ENCODE measurements at regions not wholly inside any gene's neighbourhood (a gene's known extent, or its start where the extent isn't known, plus 50 kb on each side); places are given as distances from the start of the nearest gene placed in this dataset.

DNA sequence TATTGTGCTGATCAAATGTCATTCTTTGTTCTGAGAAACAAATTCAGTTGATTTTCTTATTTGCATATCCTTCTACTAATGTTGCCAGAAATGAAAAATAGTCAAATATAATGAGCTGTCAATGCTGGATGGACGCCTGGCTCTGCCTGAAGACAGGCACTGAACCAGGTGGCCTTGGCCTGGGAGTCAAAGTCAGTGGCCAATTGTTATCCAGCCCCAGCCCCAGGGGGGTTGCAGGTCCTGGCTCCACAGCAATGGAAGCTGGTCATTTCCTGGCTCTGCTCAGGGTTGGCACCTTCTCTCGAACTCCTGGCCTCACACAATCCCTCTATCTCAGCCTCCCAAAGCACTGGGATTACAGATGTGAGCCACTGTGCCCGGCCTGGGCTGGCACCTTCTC is 176.8 kb upstream of the GLI2 start:
- H3K9me3 ChIP-seq, result no peaks in the 10 kb centered on the region
- DNase-seq (no peak), ATAC-seq (peak in 1 of 2 donors; percentile 7)
- no peaks in the 10 kb centered on the region for H3K4me1 ChIP-seq
- H3K27ac ChIP-seq, result no peak overlapping the region
- H3K27me3 ChIP-seq (ENCODE audit: low read depth), result no peaks in the 10 kb centered on the region
- TF ChIP-seq, protein P1, sequence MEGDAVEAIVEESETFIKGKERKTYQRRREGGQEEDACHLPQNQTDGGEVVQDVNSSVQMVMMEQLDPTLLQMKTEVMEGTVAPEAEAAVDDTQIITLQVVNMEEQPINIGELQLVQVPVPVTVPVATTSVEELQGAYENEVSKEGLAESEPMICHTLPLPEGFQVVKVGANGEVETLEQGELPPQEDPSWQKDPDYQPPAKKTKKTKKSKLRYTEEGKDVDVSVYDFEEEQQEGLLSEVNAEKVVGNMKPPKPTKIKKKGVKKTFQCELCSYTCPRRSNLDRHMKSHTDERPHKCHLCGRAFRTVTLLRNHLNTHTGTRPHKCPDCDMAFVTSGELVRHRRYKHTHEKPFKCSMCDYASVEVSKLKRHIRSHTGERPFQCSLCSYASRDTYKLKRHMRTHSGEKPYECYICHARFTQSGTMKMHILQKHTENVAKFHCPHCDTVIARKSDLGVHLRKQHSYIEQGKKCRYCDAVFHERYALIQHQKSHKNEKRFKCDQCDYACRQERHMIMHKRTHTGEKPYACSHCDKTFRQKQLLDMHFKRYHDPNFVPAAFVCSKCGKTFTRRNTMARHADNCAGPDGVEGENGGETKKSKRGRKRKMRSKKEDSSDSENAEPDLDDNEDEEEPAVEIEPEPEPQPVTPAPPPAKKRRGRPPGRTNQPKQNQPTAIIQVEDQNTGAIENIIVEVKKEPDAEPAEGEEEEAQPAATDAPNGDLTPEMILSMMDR (IDR thresholded peaks at IDR 0.05), result no peak
- H3K36me3 ChIP-seq, result no peaks in the 10 kb centered on the region
- intact Hi-C loops (cut with DNase I), result no loop called here
- H3K4me3 ChIP-seq, result no peak overlapping the region

DNA sequence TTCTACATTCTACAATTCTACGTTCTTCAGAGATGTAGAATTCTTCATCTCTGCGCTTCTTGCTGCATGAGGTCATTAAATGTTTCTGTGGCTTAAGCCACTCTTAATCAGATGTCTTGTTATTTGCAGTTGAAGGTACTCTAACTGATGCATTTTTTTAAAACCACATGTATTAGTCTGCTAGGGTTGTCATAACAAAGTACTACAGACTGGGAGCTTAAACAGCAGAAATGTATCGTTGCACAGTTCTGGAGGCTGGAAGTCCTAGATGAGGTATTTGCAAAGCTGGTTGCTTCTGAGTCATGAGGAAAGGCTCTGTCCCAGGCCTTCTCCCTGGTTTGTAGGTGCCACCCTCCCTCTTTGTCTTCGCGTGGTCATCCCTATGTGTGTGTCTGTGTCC is 176.3 kb upstream of the GLI2 start:
- H3K27me3 ChIP-seq (ENCODE audit: low read depth), result no peaks in the 10 kb centered on the region
- peak; percentile 71 to 85 for ATAC-seq
- no peak for DNase-seq
- no peaks in the 10 kb centered on the region for H3K4me1 ChIP-seq
- no peak overlapping the region for H3K4me3 ChIP-seq
- no peaks in the 10 kb centered on the region for H3K9me3 ChIP-seq
- H3K36me3 ChIP-seq, result no peaks in the 10 kb centered on the region
- intact Hi-C loops (cut with DNase I), result no loop called here
- no peak overlapping the region for H3K27ac ChIP-seq
- TF ChIP-seq, protein P1 (IDR thresholded peaks at IDR 0.05), result no peak

DNA sequence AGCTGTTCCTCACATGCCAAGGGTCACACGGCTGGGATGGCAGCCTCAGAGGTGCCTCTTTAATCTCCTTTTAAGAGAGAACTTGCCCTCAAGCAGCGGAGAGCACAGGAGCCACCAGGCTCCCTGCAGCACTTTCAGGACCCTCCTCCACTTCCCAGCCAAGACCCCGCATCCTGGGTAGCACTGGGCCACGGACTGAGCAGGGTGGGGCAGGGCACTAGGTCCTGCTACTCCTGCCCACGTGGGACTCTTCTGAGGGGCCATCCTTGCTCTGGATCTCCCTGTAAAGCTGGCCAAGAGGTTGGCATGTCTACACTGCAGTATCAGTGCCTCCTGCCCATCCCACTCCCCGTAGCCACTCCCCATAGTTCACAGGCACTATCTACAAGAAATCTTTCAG is 175.3 kb upstream of the GLI2 start:
- H3K36me3 ChIP-seq, result no peaks in the 10 kb centered on the region
- ATAC-seq (no peak), DNase-seq (no peak)
- no peak overlapping the region for H3K4me3 ChIP-seq
- TF ChIP-seq, protein P1 (IDR thresholded peaks at IDR 0.05), result no peak
- no peak overlapping the region for H3K27ac ChIP-seq
- intact Hi-C loops (cut with DNase I), result no loop called here
- H3K9me3 ChIP-seq, result no peaks in the 10 kb centered on the region
- no peaks in the 10 kb centered on the region for H3K27me3 ChIP-seq (ENCODE audit: low read depth)
- no peaks in the 10 kb centered on the region for H3K4me1 ChIP-seq

DNA sequence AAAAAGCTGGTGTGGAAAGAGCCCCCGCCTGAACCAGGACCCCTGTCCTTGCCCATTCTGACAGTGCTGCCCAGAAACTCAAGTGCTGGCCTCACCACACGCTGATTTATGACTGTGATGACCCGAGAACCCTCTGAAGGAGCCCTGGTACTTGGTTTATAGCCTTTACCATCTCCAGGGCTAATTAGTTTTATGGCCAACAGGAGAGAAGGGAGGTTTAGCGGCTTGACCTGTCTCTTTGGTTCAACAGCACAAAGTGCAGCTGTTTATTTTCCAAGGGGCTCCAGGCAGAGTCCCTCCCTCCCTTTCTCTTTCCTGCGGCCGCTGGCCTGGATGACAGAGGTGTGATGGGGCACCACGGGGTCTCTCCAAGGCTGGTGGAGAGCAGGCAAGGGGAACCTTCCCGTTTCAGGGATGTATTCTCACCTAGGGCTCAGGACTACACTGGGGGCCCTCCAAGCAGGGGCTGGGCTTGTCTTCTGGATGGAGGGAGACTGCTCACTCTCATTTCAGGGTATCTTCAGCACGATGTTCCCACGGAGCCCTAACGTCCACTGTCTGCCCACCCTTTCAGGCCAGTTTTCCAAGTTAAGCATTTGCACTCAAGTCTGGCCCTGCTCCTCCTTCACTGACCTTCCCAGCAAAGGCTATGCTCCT is 174.2 kb upstream of the GLI2 start:
- Histone ChIP-seq H3K4me1 (no peaks in the 10 kb centered on the region), H3K9me3 (no peaks in the 10 kb centered on the region), H3K27me3 (ENCODE audit: low read depth) (no peaks in the 10 kb centered on the region), H3K27ac (no peak overlapping the region), H3K4me3 (no peak overlapping the region), H3K36me3 (no peaks in the 10 kb centered on the region)
- no peak for ATAC-seq
- intact Hi-C loops (cut with DNase I), result no loop called here
- TF ChIP-seq, protein P1 (IDR thresholded peaks at IDR 0.05), result no peak
- DNase-seq, result no peak

DNA sequence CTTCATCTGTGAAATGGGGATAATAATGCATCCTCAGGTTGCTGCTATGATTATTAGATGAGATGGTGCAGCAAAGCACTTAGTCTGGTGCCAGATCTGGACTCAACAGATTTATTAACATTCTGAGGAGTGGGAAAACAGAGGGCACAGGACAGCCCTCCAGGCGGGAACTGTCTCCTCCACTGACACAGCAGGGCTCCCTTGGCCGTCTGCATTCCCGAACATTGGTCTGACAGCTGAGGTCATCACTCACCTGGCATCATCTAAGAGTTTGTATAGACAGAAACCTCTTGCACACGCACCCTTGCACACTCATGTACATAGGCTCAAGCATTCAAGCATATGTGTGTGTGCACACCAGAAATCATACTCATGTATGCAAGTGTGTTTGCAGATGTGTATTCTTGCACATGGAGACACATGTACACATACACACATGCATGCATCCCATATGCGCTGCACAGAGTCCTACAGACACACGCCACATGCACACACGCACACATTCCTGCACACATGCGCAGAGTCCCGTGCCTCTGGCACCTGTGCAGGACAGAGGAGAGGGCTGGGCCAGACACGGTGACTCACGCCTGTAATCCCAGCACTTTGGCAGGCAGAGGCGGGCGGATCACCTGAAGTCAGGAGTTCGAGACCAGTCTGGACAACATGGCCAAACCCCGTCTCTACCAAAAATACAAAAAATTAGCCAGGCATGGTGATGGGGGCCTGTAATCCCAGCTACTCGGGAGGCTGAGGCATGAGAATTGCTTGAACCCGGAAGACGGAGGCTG is 173.3 kb upstream of the GLI2 start:
- no peak for DNase-seq
- no peaks in the 10 kb centered on the region for H3K27me3 ChIP-seq (ENCODE audit: low read depth)
- intact Hi-C loops (cut with DNase I), result no loop called here
- H3K4me3 ChIP-seq, result no peak overlapping the region
- no peak overlapping the region for H3K27ac ChIP-seq
- H3K36me3 ChIP-seq, result no peaks in the 10 kb centered on the region
- ATAC-seq, result no peak
- H3K9me3 ChIP-seq, result no peaks in the 10 kb centered on the region
- H3K4me1 ChIP-seq, result peaks cover 4% of the 10 kb centered on the region
- TF ChIP-seq, protein P1 (IDR thresholded peaks at IDR 0.05), result no peak
